SK-N-SH treated with all-trans-retinoic acid at 6 μM for 48 hours (cell line): ENCODE measurements at regions not wholly inside any gene's neighbourhood (a gene's known extent, or its start where the extent isn't known, plus 50 kb on each side); places are given as distances from the start of the nearest gene placed in this dataset.

Experiments
- ARNTL ChIP-seq: fragments of 450-650 bp; formaldehyde crosslinking; IDR thresholded peaks from 2 replicates; pipeline ENCODE4 v1.5.0; 2020; ENCODE audit warnings: low read depth, mild to moderate bottlenecking, moderate library complexity, borderline replicate concordance
- BACH2 ChIP-seq: fragments of 250-450 bp; sonication (Bioruptor Pico); IDR thresholded peaks from 2 replicates; pipeline ENCODE4 v1.9.0; 2021; ENCODE audit warnings: mild to moderate bottlenecking, borderline replicate concordance
- CSDC2 ChIP-seq: fragments of 250-450 bp; sonication (Bioruptor Pico); IDR thresholded peaks from 2 replicates; pipeline ENCODE4 v1.5.0; 2020; ENCODE audit warnings: mild to moderate bottlenecking, moderate library complexity
- ISL1 ChIP-seq: fragments of 250-450 bp; sonication (Bioruptor Pico); IDR thresholded peaks from 2 replicates; pipeline ENCODE4 v2.1.2; 2022; ENCODE audit warnings: mild to moderate bottlenecking, moderate library complexity
- OSR1 ChIP-seq: fragments of 250-450 bp; sonication (Bioruptor Pico); IDR thresholded peaks from 2 replicates; pipeline ENCODE4 v1.8.0; 2022; ENCODE audit warnings: moderate library complexity, mild to moderate bottlenecking, inconsistent platforms
- SNAI2 ChIP-seq: fragments of 250-450 bp; sonication (Bioruptor Pico); IDR thresholded peaks from 2 replicates; pipeline ENCODE4 v1.5.0; 2020; ENCODE audit warnings: mild to moderate bottlenecking, moderate library complexity
- TOX ChIP-seq: fragments of 250-450 bp; sonication (Bioruptor Pico); IDR thresholded peaks from 2 replicates; pipeline ENCODE4 v1.8.0; 2021; ENCODE audit warnings: mild to moderate bottlenecking, moderate library complexity, borderline replicate concordance
- ZFP30 ChIP-seq: fragments of 450-650 bp; formaldehyde crosslinking; IDR thresholded peaks from 2 replicates; pipeline ENCODE4 v1.5.0; 2022; ENCODE audit warnings: mild to moderate bottlenecking, moderate library complexity
- TF ChIP-seq, protein P1 (sequence below): fragments of 250-450 bp; sonication (Bioruptor Pico); IDR thresholded peaks from 2 replicates; pipeline ENCODE4 v1.5.1; 2021; ENCODE audit warnings: mild to moderate bottlenecking, moderate library complexity
- TF ChIP-seq, protein P2 (sequence below): fragments of 250-450 bp; sonication (Bioruptor Pico); IDR thresholded peaks from 2 replicates; pipeline ENCODE4 v1.8.0; 2020; ENCODE audit warnings: mild to moderate bottlenecking, moderate library complexity, borderline replicate concordance
- TF ChIP-seq, protein P3 (sequence below): fragments of 250-450 bp; sonication (Bioruptor Pico); IDR thresholded peaks from 2 replicates; pipeline ENCODE4 v1.5.1; 2020; ENCODE audit warnings: low read depth, mild to moderate bottlenecking, moderate library complexity
- TF ChIP-seq, protein P4 (sequence below): fragments of 250-450 bp; sonication (Bioruptor Pico); IDR thresholded peaks from 2 replicates; pipeline ENCODE4 v1.8.0; 2021; ENCODE audit warnings: low read depth, mild to moderate bottlenecking, moderate library complexity, borderline replicate concordance

DNA sequence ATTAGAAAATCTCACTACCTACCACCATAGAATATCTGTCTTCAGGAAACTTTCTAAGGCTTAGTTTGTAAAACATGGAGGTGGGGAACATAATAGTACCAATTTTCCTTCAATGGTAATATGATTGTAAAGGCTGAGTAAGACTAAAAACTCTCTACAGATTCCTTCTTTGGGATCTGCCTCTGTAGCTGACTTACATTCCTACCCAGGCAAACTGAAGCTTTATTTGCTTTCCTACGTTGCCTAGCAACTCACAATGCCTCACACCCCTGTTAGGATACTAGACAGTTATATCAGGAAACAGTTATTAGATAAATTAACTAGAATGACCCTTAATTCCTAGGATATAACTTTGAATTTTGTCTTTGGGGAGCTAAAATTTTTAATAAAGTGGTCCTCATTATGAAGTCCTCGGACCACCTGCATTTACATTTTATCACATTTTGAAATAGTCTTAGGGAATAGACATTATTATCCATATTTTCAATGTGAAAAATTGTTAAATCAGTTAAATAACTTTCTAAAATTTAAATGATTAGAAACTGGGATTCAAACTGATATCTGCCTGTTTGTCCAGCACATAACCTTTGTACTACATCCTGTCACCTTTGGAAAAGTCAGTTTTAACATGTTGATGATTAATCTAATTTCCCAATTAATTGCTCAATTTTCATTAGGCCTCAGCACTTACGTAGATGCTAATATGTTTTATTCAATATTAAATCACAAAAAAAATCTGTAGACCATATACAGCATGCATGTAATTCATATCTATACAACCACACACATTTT is 591.4 kb downstream of the RNF144B start:
- TF ChIP-seq ZFP30 (CRISPR knock-in tag) = no peak
- TF ChIP-seq, protein P1, sequence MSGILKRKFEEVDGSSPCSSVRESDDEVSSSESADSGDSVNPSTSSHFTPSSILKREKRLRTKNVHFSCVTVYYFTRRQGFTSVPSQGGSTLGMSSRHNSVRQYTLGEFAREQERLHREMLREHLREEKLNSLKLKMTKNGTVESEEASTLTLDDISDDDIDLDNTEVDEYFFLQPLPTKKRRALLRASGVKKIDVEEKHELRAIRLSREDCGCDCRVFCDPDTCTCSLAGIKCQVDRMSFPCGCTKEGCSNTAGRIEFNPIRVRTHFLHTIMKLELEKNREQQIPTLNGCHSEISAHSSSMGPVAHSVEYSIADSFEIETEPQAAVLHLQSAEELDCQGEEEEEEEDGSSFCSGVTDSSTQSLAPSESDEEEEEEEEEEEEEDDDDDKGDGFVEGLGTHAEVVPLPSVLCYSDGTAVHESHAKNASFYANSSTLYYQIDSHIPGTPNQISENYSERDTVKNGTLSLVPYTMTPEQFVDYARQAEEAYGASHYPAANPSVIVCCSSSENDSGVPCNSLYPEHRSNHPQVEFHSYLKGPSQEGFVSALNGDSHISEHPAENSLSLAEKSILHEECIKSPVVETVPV (CRISPR knock-in tag) = no peak
- TF ChIP-seq ISL1 = no peak
- TF ChIP-seq, protein P2, sequence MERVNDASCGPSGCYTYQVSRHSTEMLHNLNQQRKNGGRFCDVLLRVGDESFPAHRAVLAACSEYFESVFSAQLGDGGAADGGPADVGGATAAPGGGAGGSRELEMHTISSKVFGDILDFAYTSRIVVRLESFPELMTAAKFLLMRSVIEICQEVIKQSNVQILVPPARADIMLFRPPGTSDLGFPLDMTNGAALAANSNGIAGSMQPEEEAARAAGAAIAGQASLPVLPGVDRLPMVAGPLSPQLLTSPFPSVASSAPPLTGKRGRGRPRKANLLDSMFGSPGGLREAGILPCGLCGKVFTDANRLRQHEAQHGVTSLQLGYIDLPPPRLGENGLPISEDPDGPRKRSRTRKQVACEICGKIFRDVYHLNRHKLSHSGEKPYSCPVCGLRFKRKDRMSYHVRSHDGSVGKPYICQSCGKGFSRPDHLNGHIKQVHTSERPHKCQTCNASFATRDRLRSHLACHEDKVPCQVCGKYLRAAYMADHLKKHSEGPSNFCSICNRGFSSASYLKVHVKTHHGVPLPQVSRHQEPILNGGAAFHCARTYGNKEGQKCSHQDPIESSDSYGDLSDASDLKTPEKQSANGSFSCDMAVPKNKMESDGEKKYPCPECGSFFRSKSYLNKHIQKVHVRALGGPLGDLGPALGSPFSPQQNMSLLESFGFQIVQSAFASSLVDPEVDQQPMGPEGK (CRISPR knock-in tag) = no peak
- TF ChIP-seq, protein P3, sequence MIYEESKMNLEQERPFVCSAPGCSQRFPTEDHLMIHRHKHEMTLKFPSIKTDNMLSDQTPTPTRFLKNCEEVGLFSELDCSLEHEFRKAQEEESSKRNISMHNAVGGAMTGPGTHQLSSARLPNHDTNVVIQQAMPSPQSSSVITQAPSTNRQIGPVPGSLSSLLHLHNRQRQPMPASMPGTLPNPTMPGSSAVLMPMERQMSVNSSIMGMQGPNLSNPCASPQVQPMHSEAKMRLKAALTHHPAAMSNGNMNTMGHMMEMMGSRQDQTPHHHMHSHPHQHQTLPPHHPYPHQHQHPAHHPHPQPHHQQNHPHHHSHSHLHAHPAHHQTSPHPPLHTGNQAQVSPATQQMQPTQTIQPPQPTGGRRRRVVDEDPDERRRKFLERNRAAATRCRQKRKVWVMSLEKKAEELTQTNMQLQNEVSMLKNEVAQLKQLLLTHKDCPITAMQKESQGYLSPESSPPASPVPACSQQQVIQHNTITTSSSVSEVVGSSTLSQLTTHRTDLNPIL (CRISPR knock-in tag) = no peak
- no peak for TF ChIP-seq CSDC2 (CRISPR knock-in tag)
- no peak for TF ChIP-seq OSR1 (CRISPR knock-in tag)
- no peak for TF ChIP-seq TOX (CRISPR knock-in tag)
- TF ChIP-seq, protein P4, sequence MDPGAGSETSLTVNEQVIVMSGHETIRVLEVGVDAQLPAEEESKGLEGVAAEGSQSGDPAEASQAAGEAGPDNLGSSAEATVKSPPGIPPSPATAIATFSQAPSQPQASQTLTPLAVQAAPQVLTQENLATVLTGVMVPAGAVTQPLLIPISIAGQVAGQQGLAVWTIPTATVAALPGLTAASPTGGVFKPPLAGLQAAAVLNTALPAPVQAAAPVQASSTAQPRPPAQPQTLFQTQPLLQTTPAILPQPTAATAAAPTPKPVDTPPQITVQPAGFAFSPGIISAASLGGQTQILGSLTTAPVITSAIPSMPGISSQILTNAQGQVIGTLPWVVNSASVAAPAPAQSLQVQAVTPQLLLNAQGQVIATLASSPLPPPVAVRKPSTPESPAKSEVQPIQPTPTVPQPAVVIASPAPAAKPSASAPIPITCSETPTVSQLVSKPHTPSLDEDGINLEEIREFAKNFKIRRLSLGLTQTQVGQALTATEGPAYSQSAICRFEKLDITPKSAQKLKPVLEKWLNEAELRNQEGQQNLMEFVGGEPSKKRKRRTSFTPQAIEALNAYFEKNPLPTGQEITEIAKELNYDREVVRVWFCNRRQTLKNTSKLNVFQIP (CRISPR knock-in tag) = no peak
- no peak for TF ChIP-seq ARNTL (CRISPR knock-in tag)
- no peak for TF ChIP-seq BACH2 (CRISPR knock-in tag)
- no peak for TF ChIP-seq SNAI2 (CRISPR knock-in tag)
